DND-41 (cell line): ENCODE measurements at regions not wholly inside any gene's neighbourhood (a gene's known extent, or its start where the extent isn't known, plus 50 kb on each side); places are given as distances from the start of the nearest gene placed in this dataset.

ENCODE experiments used
- EZH2 ChIP-seq: IDR thresholded peaks from 3 replicates; pipeline ENCODE4 v1.6.1; 2012; ENCODE audit warnings: borderline replicate concordance, low read depth, mild to moderate bottlenecking, moderate library complexity, low read length, inconsistent platforms; ENCODE audit not compliant: severe bottlenecking
- TF ChIP-seq, protein P1 (sequence below): IDR thresholded peaks from 2 replicates; pipeline ENCODE4 v1.5.1; 2012; ENCODE audit warnings: borderline replicate concordance, low read length, moderate library complexity, mild to moderate bottlenecking; ENCODE audit not compliant: poor library complexity, severe bottlenecking; ENCODE audit errors: extremely low read depth

DNA sequence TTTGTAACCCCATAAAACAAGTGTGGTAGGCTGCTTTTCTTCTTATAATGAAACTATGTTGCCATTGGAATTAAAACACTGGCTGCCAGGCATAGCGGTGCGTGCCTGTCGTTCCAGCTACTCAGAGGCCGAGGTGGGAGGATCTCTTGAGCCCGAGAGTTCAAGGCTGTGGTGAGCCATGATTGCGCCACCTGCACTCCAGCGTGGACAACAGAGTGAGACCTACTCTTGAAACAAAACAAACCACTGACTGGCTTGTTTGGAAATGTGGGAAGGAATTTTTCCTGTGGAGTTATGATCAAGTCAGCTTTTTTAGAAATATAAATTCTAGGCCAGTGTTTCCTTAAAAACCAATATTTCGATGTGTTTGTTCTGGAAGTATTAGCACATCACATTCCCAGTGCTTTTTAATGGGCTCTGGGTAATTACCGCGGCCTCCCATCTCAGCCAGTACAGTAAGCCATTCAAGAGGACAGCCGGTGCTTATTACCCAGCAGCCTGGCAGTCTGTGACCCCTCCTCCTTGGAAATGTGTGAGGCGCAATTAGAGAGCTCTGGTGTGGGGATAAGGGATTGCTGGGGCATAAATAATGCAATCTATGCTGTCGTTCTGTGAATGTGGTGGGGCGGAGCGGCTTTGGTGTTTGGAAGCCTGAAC is 58.3 kb upstream of the TRAK1 start:
- TF ChIP-seq, protein P1, sequence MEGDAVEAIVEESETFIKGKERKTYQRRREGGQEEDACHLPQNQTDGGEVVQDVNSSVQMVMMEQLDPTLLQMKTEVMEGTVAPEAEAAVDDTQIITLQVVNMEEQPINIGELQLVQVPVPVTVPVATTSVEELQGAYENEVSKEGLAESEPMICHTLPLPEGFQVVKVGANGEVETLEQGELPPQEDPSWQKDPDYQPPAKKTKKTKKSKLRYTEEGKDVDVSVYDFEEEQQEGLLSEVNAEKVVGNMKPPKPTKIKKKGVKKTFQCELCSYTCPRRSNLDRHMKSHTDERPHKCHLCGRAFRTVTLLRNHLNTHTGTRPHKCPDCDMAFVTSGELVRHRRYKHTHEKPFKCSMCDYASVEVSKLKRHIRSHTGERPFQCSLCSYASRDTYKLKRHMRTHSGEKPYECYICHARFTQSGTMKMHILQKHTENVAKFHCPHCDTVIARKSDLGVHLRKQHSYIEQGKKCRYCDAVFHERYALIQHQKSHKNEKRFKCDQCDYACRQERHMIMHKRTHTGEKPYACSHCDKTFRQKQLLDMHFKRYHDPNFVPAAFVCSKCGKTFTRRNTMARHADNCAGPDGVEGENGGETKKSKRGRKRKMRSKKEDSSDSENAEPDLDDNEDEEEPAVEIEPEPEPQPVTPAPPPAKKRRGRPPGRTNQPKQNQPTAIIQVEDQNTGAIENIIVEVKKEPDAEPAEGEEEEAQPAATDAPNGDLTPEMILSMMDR = no peak
- no peak for TF ChIP-seq EZH2
